K562 (cell line): ENCODE measurements at regions not wholly inside any gene's neighbourhood (a gene's known extent, or its start where the extent isn't known, plus 50 kb on each side); places are given as distances from the start of the nearest gene placed in this dataset.

Experiments
- FOXM1 ChIP-seq, 2 experiments: fragments of 450-650 bp in 1 of 2; sonication (generic) in 1 of 2; formaldehyde crosslinking in 1 of 2; IDR thresholded peaks; 2 replicates each; pipeline versions ENCODE4 v1.6.1 to v1.9.0; 2017 to 2022; ENCODE audit warnings: low read depth in 2 of 2, mild to moderate bottlenecking in 2 of 2, missing genetic modification reagents in 1 of 2, moderate library complexity in 1 of 2
- JUNB ChIP-seq: fragments of 450-650 bp; formaldehyde crosslinking; conservative IDR thresholded peaks from 2 replicates; pipeline ENCODE4 v1.4.0; 2020; ENCODE audit warnings: mild to moderate bottlenecking
- NCOA1 ChIP-seq: fragments of 450-650 bp; IDR thresholded peaks from 2 replicates; pipeline ENCODE4 v1.6.1; 2016; ENCODE audit warnings: low read depth
- SMARCA4 ChIP-seq: fragments of 450-650 bp; IDR thresholded peaks from 2 replicates; pipeline ENCODE4 v1.6.1; 2016
- WHSC1 ChIP-seq: IDR thresholded peaks from one replicate; pipeline ENCODE4 v1.6.1; 2012; ENCODE audit warnings: low read length, control low read depth, inconsistent platforms
- ZNF507 ChIP-seq: conservative IDR thresholded peaks from 2 replicates; pipeline ENCODE4 v1.6.1; 2017; ENCODE audit warnings: missing genetic modification characterization, missing compliant biosample characterization
- TF ChIP-seq, protein P1 (sequence below), 3 experiments: IDR thresholded peaks in 2 of 3; conservative IDR thresholded peaks in 1 of 3; 2 replicates each; pipeline ENCODE4 v1.5.1; 2011 to 2012; ENCODE audit warnings: low read length in 3 of 3, mild to moderate bottlenecking in 3 of 3, control low read depth in 2 of 3, improper control_type of control experiment in 1 of 3, inconsistent platforms in 1 of 3, low read depth in 1 of 3, mixed read lengths in 1 of 3, moderate library complexity in 1 of 3; ENCODE audit not compliant: insufficient read depth in 2 of 3
- TF ChIP-seq, protein P2 (sequence below): sonication (generic); formaldehyde crosslinking; IDR thresholded peaks from 2 replicates; pipeline ENCODE4 v1.8.1; 2023; ENCODE audit warnings: mild to moderate bottlenecking, missing genetic modification reagents
- TF ChIP-seq, protein P3 (sequence below): sonication (generic); formaldehyde crosslinking; IDR thresholded peaks from 2 replicates; pipeline ENCODE4 v1.8.0; 2023; ENCODE audit warnings: mild to moderate bottlenecking, missing genetic modification reagents

DNA sequence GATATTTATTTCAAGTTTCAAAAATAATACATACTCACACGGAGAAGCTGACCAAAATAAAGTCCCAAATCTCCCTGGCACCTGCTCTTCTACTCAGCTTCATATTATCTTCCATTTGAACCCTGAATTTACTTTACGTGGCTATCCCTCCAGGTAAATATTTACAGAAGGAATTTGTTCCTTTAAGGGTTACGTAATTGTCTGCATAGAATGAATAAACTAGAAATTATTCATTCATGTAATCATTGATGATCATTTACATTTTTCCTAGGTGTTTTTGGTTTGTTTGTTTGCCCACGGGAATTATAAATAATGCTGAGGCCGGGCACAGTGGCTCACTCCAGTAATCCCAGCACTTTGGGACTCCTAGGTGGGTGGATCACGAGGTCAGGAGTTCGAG is 251.2 kb downstream of the PLK2 start:
- TF ChIP-seq, protein P1, sequence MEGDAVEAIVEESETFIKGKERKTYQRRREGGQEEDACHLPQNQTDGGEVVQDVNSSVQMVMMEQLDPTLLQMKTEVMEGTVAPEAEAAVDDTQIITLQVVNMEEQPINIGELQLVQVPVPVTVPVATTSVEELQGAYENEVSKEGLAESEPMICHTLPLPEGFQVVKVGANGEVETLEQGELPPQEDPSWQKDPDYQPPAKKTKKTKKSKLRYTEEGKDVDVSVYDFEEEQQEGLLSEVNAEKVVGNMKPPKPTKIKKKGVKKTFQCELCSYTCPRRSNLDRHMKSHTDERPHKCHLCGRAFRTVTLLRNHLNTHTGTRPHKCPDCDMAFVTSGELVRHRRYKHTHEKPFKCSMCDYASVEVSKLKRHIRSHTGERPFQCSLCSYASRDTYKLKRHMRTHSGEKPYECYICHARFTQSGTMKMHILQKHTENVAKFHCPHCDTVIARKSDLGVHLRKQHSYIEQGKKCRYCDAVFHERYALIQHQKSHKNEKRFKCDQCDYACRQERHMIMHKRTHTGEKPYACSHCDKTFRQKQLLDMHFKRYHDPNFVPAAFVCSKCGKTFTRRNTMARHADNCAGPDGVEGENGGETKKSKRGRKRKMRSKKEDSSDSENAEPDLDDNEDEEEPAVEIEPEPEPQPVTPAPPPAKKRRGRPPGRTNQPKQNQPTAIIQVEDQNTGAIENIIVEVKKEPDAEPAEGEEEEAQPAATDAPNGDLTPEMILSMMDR (IDR thresholded peaks at IDR 0.05 in 2 of 3, conservative IDR thresholded peaks at IDR 0.05 in 1 of 3; ENCODE audit: insufficient read depth in 2 of 3, low read depth in 1 of 3, low read length in 3 of 3): no peak
- TF ChIP-seq, protein P2, sequence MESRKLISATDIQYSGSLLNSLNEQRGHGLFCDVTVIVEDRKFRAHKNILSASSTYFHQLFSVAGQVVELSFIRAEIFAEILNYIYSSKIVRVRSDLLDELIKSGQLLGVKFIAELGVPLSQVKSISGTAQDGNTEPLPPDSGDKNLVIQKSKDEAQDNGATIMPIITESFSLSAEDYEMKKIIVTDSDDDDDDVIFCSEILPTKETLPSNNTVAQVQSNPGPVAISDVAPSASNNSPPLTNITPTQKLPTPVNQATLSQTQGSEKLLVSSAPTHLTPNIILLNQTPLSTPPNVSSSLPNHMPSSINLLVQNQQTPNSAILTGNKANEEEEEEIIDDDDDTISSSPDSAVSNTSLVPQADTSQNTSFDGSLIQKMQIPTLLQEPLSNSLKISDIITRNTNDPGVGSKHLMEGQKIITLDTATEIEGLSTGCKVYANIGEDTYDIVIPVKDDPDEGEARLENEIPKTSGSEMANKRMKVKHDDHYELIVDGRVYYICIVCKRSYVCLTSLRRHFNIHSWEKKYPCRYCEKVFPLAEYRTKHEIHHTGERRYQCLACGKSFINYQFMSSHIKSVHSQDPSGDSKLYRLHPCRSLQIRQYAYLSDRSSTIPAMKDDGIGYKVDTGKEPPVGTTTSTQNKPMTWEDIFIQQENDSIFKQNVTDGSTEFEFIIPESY (CRISPR knock-in tag): no peak
- TF ChIP-seq NCOA1 (no peak), WHSC1 (no peak), JUNB (CRISPR knock-in tag) (no peak), FOXM1 (IDR thresholded peaks at IDR 0.05; ENCODE audit: low read depth) (no peak), FOXM1 (CRISPR knock-in tag; IDR thresholded peaks at IDR 0.05; ENCODE audit: low read depth) (no peak), SMARCA4 (no peak), ZNF507 (tag) (no peak)
- TF ChIP-seq, protein P3, sequence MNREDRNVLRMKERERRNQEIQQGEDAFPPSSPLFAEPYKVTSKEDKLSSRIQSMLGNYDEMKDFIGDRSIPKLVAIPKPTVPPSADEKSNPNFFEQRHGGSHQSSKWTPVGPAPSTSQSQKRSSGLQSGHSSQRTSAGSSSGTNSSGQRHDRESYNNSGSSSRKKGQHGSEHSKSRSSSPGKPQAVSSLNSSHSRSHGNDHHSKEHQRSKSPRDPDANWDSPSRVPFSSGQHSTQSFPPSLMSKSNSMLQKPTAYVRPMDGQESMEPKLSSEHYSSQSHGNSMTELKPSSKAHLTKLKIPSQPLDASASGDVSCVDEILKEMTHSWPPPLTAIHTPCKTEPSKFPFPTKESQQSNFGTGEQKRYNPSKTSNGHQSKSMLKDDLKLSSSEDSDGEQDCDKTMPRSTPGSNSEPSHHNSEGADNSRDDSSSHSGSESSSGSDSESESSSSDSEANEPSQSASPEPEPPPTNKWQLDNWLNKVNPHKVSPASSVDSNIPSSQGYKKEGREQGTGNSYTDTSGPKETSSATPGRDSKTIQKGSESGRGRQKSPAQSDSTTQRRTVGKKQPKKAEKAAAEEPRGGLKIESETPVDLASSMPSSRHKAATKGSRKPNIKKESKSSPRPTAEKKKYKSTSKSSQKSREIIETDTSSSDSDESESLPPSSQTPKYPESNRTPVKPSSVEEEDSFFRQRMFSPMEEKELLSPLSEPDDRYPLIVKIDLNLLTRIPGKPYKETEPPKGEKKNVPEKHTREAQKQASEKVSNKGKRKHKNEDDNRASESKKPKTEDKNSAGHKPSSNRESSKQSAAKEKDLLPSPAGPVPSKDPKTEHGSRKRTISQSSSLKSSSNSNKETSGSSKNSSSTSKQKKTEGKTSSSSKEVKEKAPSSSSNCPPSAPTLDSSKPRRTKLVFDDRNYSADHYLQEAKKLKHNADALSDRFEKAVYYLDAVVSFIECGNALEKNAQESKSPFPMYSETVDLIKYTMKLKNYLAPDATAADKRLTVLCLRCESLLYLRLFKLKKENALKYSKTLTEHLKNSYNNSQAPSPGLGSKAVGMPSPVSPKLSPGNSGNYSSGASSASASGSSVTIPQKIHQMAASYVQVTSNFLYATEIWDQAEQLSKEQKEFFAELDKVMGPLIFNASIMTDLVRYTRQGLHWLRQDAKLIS (CRISPR knock-in tag): no peak
